ENCODE measurements at regions not wholly inside any gene's neighbourhood (a gene's known extent, or its start where the extent isn't known, plus 50 kb on each side); places are given as distances from the start of the nearest gene placed in this dataset.
"Not testable (repeated sequence)": the region's sequence is repeated elsewhere in the genome, so short reads cannot be mapped to it uniquely, and the experiment has no call there.

DNA sequence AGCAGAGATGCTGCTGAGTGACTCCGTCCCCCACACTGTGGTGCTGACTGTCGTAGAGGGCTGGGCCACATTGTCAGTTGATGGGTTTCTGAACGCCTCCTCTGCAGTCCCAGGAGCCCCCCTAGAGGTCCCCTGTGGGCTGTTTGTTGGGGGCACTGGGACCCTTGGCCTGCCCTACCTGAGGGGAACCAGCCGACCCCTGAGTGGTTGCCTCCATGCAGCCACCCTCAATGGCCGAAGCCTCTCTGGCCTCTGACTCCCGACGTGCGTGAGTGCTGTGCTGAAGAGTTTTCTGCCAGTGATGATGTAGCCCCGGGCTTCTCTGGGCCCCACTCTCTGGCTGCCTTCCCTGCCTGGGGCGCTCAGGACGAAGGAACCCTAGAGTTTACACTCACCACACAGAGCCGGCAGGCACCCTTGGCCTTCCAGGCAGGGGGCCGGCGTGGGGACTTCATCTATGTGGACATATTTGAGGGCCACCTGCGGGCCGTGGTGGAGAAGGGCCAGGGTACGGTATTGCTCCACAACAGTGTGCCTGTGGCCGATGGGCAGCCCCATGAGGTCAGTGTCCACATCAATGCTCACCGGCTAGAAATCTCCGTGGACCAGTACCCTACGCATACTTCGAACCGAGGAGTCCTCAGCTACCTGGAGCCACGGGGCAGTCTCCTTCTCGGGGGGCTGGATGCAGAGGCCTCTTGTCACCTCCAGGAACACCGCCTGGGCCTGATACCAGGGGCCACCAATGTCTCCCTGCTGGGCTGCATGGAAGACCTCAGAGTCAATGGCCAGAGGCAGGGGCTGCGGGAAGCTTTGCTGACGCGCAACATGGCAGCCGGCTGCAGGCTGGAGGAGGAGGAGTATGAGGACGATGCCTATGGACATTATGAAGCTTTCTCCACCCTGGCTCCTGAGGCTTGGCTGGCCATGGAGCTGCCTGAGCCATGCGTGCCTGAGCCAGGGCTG is 181.1 kb downstream of the TBC1D2B start:
- DNase-seq (ENCODE audit: low read depth in 2 of 2) = not testable (repeated sequence)

DNA sequence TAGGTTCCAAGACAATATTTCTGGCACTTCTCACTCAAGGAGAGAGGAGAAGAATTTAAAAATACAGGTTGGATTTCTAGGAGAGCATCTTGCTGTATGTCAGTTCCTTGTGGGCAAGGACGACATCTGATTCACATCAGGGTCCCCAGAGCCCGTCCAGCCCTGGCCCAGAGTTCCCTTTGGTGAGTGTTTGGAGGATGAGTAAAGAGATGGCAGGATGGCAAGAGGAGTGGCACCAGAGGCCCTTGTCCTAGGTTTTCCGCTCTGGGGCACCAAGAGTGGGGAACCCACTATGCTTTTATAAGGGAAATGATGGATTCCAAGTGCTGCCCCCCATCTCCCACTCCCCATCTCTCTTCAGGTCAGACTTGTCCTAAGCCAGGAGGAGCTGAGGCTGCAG is 181.8 kb downstream of the TBC1D2B start:
- no peak for DNase-seq (ENCODE audit: low read depth in 2 of 2)

DNA sequence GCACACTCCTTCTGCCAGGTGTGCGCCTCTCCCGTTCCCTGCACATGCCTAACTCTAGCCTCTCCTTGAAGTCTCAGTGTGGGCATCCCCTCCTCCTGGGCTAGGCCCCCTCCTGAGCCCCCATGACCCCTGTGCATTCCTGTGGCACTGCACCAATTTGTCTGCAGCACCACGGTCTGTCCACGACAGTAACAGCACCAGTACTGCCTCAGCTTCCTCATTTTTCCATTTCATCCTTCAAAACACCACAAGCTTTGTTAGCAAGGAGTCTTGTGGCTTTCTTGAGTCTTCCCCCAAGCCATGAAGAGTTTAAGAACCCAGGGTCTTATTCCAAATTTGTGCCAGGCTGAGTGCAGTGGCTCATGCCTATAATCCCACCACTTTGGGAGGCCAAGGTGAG is 182.4 kb downstream of the TBC1D2B start:
- not testable (repeated sequence) for DNase-seq (ENCODE audit: low read depth in 2 of 2)

DNA sequence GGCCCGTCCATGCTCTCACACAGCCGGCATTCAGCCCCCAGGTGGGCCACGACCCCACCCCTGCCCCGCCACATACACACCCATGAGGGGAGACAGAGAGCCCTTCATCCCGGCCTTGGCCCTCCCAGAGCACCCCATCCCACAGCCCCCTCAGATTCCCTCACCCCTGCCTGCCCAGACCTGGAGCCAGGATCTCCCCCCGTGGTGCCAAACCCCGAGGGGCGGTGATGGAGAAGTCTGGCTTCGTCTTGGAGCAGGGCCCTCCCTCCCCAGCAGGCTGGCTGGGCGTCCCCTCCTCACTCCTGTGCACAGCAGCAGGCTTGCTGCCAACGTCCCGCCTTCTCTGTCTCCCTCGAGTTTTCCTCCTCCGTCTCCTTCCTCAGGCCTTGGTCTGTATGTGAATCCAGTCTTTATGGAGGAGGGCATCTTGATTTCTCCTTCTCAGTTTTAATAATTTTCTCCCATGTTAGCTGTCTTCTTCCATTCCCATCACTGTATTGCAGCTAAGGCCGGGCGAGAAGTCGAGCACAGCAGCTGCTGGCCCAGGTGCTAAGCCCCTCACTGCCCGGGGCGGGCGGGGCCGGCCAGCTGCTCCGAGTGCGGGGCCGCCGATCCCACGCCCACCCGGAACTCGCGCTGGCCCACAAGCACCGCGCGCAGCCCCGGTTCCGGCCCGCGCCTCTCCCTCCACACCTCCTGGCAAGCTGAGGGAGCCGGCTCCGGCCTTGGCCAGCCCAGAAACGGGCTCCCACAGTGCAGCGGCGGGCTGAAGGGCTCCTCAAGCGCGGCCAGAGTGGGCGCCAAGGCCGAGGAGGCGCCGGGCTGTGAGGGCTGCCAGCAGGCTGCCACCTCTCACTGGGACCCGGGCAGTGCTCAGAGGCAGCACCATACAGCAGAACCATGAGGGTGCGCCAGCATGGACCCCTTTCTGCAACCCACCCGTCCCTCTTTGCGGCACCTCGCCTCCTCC is 183.6 kb downstream of the TBC1D2B start:
- DNase-seq (ENCODE audit: low read depth in 2 of 2) = not testable (repeated sequence)

DNA sequence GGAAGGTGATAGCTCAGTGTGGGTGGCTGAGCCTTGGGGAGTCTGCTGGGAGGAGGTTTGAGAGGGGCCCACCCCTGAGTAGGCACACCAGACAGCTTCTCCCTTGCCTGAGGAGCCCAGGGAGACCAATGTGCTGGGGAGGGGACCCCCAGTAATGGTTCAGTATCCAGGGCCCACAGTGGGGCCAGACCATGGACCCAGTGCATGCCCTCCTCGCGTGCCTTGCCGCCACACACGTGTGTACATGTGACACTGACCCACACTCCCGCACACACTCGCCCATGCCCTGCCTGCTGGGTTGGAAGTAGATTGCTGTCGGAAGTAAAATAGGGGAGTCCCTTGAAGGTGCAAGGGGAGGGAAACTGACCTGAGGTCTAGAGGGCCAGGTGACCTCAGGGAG is 184.3 kb downstream of the TBC1D2B start:
- DNase-seq (ENCODE audit: low read depth in 2 of 2) = not testable (repeated sequence)

DNA sequence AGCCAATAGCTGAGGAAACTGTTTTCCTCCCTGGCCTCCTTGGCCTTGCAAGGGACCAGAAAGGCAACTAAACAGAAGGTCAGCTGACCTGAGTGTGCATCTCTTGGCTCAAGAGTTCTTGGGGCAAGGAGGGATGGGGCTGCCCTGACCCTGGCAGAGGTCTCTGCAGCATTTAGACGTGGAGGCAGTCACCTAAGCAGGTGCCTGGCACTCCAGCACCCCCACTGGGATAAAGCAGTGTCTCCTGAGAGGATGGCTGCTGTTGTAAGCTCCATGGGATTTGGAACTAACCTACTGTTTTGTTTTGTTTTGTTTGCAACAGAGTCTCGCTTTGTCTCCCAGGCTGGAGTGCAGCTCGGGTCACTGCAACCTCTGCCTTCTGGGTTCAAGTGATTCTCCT is 185.2 kb downstream of the TBC1D2B start:
- no peak for DNase-seq (ENCODE audit: low read depth in 2 of 2)

DNA sequence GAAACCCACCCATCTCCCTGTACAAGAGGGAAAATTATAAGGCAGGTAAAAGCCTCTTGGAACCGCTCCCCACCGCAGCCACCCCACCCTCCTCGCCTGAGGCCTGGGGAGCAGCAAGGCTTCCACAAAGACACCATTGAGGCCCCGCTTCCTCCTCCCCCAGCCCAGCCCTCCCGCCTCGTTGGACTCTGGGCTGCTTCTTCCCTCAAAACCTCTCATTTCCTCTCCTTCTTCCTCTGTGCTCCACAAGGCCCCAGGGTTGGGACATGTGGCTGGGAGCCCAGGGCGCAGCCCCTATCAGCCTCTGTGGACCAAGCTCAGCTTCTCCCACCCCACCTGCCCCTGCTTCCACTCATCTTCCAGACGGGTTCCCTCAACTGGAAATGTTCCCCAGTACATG is 185.6 kb downstream of the TBC1D2B start:
- not testable (repeated sequence) for DNase-seq (ENCODE audit: low read depth in 2 of 2)

DNA sequence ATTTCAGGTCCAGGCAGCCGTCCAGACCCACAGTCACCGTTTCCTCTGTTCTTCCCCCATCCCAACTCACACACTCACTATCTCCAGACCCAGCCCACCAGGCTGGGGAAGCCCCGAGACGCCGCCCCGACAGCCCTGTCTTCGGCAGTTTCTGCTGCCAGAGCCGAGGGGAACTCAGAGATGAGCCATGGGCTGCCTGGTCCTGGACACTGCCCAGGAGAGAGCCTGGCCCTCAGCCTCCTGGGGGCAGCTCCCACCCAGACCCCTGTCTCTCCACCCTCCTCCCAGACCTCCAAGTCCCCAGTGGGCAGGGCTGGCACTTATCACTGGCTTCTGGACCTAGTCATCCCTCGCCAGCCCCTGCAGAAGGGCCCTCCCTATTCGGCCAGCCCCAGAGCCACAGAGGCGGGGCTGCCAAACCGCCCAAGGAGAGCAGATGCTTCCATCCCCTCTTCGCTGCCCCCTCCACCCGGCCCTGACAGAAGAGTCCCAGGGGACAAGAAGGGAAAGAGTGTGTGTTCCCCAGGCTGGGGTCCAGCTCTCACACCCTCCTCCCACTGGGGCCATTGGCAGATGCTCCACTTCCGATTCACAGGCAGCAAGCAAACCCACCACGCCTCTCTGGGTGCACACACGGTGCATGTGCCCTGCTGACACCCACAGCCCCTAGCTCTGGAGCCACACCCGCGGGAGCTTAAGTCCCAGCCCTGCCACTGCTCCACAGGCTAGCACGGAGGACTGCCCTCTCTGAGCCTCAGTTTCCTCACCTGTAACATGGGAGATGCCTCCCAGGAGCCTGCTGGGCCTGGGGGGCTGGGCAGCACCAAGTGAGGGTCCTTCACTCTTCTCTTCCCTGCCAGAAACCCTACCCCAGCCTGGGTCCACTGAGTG is 186.4 kb downstream of the TBC1D2B start:
- not testable (repeated sequence) for DNase-seq (ENCODE audit: low read depth in 2 of 2)

DNA sequence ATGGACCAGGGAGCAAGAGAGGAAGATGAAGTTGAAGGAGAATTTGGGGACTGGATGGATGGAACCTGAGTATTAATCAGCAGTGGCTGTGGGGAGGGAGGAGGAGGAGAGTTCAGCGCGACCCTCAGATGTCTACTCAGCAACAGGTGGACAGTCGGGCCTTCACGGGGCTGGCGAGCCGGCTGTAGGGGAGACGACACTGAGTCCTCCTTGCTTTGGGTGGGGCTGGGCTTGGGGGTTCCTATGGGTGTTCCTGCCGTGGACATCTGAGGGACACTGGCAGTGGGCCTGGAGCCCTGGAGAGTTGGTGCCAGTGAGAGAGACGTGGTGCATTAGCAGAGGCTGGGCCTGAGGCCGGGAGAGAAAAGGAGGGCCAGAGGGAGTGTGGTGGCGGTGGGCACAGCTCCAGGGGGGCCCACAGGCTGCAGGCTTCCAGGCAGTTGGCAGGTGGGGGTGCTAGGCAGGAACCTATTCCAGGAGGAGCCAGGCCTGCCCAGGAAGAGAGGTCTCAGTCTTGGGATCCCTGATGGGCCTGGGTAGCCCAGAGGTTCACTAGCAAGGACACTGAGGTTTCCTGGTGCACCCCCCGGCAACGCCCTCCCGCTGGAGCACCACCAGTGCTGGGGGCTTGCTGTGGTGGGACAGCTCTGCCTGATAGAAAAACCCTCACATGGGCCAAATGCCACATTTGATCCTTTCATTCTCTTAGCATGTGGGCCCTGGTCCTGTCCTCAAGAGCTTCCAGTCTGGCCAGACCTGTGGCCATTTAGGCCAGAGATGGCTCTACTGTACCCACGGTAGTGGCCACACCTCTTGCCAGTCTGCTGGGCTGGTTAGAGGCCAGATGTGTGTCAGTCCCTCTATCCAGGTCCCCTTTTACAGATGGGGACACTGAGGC is 187.4 kb downstream of the TBC1D2B start:
- not testable (repeated sequence) for DNase-seq (ENCODE audit: low read depth in 2 of 2)

DNA sequence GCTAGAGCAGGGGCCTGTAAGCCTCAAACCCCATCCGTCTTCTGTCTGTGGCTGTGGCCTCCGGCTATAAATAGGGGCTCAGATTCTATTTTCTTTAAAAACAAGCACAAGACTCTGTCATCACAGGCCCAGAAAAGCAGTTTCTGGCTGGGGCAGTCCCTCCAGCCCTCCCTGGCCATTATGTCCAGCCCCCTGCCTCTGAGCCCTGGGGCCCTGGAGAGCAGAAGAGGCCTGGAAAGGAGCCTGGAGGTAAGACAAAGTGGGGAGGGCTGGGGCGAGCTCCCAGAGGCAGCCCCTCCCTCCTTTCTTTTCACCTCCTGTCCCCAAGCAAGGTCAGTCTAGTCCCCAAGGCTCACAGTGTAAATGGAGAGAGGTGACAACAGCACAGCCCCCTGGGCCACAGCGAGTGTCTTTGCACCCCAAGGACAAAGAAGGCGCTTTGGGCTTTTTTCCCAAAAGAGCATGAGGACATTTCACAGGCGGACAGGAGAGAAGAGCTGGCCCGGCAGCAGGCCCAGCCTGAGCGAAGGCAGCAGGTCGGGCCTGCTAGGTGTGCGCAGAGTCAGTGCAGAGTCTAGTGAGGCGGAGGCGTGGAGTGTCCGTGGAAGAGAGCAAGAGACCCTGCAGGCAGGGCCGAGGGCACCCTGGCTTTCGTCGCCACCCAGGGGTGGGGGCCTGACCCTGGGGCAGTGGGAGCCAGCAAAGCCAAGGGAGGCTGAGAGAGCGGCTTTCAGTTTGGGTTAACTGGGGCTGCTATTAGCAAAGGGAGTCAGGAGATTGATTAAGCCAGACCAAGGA is 188.3 kb downstream of the TBC1D2B start:
- no peak for DNase-seq (ENCODE audit: low read depth in 2 of 2)

DNA sequence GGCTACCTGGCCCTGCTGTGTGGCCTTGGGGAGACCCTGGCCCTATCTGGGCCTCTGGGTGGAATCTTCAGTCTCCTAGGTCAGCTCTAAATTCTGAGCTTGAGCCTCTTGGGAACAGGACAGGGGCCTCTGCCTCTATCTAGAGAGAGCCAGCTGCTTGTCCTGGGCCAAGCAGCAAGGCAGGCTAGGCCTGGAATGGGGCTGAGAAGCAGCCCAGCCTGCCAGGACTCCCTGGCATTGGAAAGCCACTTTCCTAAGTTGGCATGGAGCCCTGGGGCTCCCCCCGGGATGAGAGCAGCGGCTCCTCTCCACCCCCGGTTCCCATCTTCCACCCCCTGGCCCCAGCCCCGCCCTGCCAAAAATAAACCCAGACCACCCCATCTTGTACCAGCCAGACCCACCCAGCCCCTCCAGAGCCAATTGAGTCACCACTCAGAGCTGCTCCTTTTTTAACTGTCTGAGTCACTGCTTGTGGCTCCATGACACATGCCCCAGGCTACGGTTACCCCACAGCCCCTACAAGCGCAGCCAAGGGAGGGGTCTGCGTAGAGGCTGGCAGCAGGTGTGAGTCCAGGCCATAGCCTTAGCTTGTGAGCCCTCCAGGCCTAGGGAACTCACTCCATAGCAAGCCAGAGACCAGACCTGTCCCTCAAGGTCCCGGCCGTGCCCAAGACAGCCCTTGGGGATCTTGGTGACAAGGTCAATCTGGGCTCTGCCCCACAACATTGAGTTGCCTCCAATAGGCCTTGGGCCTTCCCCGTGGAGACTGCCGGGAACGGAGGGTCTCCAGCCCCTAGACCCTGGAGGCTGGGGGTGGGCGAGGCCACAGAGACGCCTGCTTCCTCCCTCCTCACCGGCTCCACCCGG is 189.7 kb downstream of the TBC1D2B start:
- DNase-seq (ENCODE audit: low read depth in 2 of 2) = not testable (repeated sequence)

DNA sequence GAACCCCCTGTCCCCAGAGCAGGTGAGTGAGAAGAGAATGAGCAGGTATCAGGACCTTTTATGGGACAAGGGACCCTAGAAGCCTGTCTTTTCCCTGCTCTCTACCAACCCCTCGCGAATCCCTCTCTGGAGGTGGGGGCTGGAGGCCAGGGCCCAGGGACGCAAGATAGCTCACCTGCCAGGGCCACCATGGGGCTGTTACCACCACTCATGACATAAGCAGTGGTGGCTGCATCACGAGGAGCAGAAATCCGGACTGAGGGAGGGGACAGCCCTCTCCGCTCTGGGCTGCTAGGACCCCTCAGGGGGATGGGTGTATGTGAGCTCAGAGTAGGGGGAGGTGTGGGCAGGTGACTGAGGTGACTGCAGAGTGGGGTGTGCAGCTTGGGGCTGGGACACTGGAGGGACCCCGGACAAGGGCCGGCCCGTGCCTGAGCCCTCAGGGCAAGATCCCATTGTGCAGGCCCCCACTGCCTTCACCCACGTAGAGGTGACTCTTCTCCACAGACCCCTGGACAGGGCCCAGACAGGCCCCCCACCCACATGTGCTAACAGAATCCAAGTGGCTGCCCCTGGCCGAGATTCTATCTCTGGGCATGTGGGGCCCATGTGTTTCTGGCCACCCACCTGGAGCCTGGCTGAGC is 190.6 kb downstream of the TBC1D2B start:
- DNase-seq (ENCODE audit: low read depth in 2 of 2) = no peak

DNA sequence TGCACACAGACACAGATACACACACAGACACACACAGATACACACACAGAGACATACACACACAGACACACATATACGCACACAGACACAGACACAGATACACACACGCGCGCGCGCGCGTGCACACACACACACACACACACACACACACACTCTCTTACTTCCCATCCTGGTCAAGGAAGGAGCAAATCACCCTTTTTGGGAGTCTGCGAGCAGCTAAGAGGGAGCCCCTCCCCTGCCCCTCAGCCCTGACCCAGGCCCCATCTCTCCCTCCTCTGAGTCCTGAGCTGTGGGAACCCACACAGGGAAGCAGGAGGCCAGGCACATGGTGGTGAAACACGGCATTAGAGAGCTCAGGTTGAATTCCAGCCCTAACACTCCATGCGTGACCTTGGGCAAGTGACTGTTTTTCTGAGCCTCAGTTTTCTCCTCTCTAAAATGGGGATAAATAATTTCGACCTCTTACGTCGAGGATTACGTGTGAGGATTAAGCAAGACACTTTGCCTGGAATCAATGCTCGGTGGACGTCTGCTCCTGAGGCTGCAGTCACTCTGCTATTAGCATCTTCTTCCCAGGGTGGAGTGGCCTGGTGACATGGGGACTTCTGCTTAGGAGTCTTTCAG is 191.5 kb downstream of the TBC1D2B start:
- DNase-seq (ENCODE audit: low read depth in 2 of 2) = not testable (repeated sequence)

DNA sequence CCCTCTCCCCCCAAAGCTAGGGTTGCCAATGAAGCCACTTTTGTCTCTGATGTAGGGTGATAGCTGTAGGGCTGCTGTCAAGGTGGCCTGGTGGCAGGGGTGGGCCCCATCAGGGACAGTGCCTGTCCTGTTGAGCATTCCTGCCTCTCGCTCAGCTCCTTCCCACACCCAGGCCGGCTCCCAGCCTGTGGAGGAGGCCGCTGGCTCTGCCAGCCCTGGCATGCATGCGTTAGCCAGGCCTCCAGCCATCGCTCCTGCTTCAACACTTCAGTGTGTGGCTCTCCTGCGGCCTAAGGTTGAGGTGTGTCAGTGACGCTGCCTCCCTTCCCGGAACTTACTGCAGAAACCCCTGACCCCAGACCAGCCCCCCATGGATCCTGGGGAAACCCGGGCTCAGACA is 194.5 kb downstream of the TBC1D2B start:
- DNase-seq (ENCODE audit: low read depth in 2 of 2) = not testable (repeated sequence)

DNA sequence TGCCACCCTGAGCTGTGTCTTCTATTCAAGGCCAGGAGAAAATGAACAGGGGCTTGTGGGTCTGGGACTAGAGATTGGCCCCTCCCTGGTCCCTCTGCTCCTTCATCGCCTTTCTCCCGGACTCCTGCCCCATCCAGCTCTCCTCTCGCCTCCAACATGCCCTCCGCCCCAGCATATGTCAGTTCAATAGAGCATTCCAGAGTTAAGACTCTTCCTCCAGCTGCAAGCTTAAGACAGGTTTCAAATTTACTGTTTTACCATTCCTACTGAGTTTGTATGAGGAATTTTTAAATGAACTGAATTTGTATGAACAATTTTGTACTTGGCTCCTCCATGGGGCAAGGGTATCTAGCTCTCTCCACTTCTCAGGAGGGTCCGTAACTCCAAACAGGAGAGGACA is 195.6 kb downstream of the TBC1D2B start:
- no peak for DNase-seq (ENCODE audit: low read depth in 2 of 2)

DNA sequence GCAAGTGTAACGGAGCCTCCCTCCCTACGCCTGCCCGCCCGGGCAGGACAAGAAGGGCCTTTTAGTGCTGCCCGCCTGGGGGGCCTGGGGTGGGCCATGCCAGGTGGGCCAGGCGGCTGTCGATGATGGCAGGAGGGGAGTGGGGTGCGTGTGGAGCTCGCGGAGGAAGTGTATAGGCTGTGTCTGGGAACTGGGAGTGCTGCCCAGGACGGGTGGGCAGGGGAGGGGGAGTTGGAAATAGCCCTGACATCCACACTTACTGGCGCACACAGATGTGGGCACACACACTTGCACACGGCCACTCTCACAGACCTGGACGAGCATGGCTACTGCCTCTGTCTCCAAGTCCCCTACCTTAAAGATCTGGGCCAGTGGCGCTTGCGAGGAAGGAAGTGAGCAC is 196.0 kb downstream of the TBC1D2B start:
- DNase-seq (ENCODE audit: low read depth in 2 of 2) = not testable (repeated sequence)

DNA sequence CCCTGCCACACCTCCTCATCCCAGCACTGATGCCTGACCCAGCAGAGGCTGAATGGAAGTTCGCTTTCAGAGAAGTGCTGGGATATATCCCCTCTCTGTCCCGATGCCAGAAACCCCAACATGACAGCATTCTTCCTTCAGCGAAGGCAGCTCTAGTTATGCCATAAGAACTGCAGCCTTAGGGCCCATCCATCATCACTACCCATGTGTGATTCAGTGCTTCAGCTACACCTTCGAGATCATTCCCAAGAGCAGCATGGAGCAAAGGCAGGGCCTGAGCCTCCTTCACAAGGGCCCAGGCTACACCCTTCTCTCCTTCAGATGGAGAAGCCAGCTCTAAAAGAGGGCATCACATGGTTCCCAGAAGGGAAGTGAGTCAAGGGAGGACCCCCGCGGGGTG is 198.0 kb downstream of the TBC1D2B start:
- DNase-seq (ENCODE audit: low read depth in 2 of 2) = not testable (repeated sequence)

All from stimulated activated CD8-positive, alpha-beta memory T cell treated with anti-CD3 and anti-CD28 coated beads, Interleukin-2, amount 100 ng/mL, for 48 hours (primary cell).